Stimulated activated CD4-positive, alpha-beta T cell treated with anti-CD3 and anti-CD28 coated beads, TNF-alpha, amount 100 ng/mL, for 4 hours (primary cell): ENCODE measurements at regions not wholly inside any gene's neighbourhood (a gene's known extent, or its start where the extent isn't known, plus 50 kb on each side); places are given as distances from the start of the nearest gene placed in this dataset.

Experiments
- DNase-seq, 3 experiments: peaks; one replicate each; pipeline ENCODE4 v3.0.0-alpha.2; 2020; ENCODE audit warnings: low read depth in 3 of 3

GRCh38 chr15:97259943-97260342 lies 700.6 kb upstream of the ARRDC4 start:
- DNase-seq, result no peak

GRCh38 chr15:97301166-97301565 lies 659.3 kb upstream of the ARRDC4 start:
- no peak for DNase-seq

- no peak for DNase-seq
These were observed 644.1 kb upstream of the ARRDC4 start for GRCh38 chr15:97316362-97316761.

GRCh38 chr15:97317163-97317562 lies 643.3 kb upstream of the ARRDC4 start:
- DNase-seq, result no peak

- no peak for DNase-seq
These were observed 641.2 kb upstream of the ARRDC4 start for GRCh38 chr15:97319291-97319690.

GRCh38 chr15:97346221-97346620 lies 614.3 kb upstream of the ARRDC4 start:
- no peak for DNase-seq

GRCh38 chr15:97350813-97351212 lies 609.7 kb upstream of the ARRDC4 start:
- no peak for DNase-seq

GRCh38 chr15:97383516-97383915 lies 577.0 kb upstream of the ARRDC4 start:
- DNase-seq, result no peak

- no peak for DNase-seq
These were observed 573.6 kb upstream of the ARRDC4 start for GRCh38 chr15:97386940-97387339.

- DNase-seq, result no peak
These were observed 559.3 kb upstream of the ARRDC4 start for GRCh38 chr15:97401195-97401594.

GRCh38 chr15:97401970-97402369 lies 558.5 kb upstream of the ARRDC4 start:
- no peak for DNase-seq

GRCh38 chr15:97406841-97407240 lies 553.7 kb upstream of the ARRDC4 start:
- DNase-seq, result no peak

GRCh38 chr15:97410897-97411575 lies 549.5 kb upstream of the ARRDC4 start:
- no peak for DNase-seq

- no peak for DNase-seq
These were observed 540.4 kb upstream of the ARRDC4 start for GRCh38 chr15:97420130-97420529.

- DNase-seq, result no peak
These were observed 534.9 kb upstream of the ARRDC4 start for GRCh38 chr15:97425596-97425995.

GRCh38 chr15:97443101-97443500 lies 517.4 kb upstream of the ARRDC4 start:
- no peak for DNase-seq

- DNase-seq, result no peak
These were observed 514.4 kb upstream of the ARRDC4 start for GRCh38 chr15:97446138-97446537.

- DNase-seq, result no peak
These were observed 503.8 kb upstream of the ARRDC4 start for GRCh38 chr15:97456521-97457202.

GRCh38 chr15:97457203-97457847 lies 503.2 kb upstream of the ARRDC4 start:
- no peak for DNase-seq

GRCh38 chr15:97459771-97460170 lies 500.7 kb upstream of the ARRDC4 start:
- no peak for DNase-seq

GRCh38 chr15:97461226-97461625 lies 499.3 kb upstream of the ARRDC4 start:
- no peak for DNase-seq

GRCh38 chr15:97463696-97464095 lies 496.8 kb upstream of the ARRDC4 start:
- no peak for DNase-seq

GRCh38 chr15:97470417-97470816 lies 490.1 kb upstream of the ARRDC4 start:
- no peak for DNase-seq
